Endometrium (tissue), 2 donors: ENCODE measurements at regions not wholly inside any gene's neighbourhood (a gene's known extent, or its start where the extent isn't known, plus 50 kb on each side); places are given as distances from the start of the nearest gene placed in this dataset.
"Not testable (repeated sequence)": the region's sequence is repeated elsewhere in the genome, so short reads cannot be mapped to it uniquely, and the experiment has no call there.

Experiments
- FAIRE-seq: peaks from 2 replicates; lab custom pipeline; 2012; peaks lifted over from hg19 to GRCh38; lab: Jason Lieb, UNC
- donor health status: control.
- donor health status: control.

DNA sequence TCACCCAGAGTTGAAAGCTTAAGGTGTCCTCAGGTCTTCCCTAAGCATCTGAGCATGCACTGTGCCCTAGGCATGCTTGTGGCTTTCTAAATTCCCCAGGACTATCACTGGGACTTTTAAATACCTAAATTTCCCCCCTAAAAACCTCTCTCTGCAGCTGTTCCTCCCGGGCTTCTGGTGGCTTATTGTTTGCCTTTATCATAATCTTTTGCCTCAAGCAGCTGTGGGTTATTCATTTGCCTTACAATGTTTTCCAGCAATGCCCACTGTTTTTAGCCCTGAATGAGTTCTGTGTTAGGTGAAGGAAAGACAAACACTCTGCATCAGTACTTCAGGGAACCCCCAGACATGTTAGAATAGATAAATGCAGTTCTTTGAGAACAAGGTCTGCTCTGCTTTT is 455.0 kb downstream of the ZIC3 start:
- FAIRE-seq, result no peak

DNA sequence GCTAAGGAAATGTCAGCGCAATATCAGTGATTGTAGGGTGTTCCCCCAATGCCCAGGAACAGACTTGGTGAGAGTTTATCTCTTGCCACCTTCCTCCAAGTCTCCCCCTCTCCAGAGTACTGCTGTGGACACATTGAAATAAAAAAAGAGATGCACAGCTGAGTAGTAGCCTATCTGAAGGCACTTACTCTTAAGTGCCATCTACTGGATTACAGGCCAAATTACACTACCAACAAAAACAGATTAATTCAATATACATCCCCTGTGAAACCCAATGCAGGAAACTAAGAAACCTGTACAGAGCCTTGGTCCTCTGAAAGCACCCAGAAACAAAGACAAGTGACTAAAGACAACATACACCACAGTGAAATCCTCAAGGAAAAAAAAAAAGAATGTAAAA is 460.3 kb downstream of the ZIC3 start:
- FAIRE-seq, result no peak

DNA sequence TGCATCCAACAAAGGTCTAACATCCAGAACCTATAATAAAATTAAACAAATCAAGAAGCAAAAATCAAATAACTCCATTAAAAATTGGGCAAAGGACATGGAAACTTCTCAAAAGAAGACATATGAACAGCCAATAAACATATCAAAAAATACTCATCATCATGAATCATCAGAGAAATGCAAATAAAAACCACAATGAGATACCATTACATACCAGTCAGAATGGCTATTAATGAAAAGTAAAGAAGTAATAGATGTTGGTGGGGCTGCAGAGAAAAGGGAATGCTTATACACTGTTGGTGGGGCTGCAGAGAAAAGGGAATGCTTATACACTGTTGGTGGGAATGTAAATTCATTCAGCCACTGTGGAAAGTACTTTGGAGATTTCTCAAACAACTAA is 465.8 kb downstream of the ZIC3 start:
- no peak for FAIRE-seq

GRCh38 chrX:138034136-138034535 is 468.2 kb downstream of the ZIC3 start:
- FAIRE-seq, result no peak

- FAIRE-seq, result no peak
These were observed 471.6 kb downstream of the ZIC3 start for GRCh38 chrX:138037548-138037947.

DNA sequence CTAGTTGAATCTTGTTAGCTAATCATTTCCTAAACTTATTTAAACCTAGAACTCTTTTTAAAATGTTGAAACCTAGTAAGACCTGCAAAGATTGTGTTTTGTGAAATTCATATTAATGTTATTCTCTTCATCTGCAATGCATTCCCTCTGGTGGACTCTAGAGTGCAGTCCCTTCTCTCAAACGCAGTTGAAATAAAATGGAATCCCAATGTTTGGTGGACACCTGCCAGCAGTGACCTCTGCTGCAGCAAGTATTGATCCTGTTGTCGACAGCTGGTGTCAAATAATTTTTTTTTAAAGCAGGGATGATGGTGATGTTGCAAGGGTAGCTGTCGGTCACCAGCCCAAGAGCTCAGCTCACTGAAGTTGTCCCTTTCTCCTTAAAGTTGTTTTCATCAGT is 492.0 kb downstream of the ZIC3 start:
- FAIRE-seq, result no peak

DNA sequence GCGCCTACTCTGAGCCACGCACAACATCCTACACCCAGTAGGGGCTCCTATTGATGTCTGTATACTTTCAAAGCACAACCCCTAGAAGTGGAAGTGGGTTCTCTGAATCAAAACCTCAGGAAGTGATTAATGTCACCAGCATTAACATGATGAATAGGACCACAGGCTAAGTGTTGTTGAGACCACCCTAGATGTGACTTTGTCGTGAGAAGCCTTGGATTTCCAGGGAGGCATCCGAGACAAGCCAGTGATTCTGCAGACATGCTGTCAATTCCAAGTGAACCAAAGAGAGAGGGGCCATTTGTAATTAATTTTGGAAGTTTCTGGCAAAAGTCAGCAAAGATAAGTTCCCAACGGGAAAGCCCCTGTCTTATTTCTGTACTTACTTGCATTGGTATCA is 493.0 kb downstream of the ZIC3 start:
- FAIRE-seq, result no peak

GRCh38 chrX:138067415-138067814 is 501.5 kb downstream of the ZIC3 start:
- no peak for FAIRE-seq

GRCh38 chrX:138073626-138074025 is 507.7 kb downstream of the ZIC3 start:
- no peak for FAIRE-seq

DNA sequence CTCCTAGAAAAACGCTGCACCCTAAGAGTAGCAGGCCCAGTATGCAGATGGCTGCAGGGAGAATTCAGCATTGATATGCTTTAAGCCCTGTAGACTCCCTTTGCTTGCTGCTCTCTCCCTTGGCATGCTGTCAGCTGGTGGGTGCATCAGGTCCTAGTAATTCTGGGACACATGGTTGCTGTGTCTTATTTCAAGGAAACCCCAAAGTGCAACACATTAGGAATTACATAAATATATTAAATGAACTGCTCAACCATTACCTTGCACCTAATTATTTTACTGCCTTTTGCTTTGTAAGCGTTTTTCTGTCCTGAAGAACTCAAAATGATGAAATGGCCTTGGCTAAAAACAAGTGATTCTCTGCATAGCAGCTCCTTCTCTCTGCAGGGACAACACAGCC is 516.3 kb downstream of the ZIC3 start:
- FAIRE-seq, result no peak

DNA sequence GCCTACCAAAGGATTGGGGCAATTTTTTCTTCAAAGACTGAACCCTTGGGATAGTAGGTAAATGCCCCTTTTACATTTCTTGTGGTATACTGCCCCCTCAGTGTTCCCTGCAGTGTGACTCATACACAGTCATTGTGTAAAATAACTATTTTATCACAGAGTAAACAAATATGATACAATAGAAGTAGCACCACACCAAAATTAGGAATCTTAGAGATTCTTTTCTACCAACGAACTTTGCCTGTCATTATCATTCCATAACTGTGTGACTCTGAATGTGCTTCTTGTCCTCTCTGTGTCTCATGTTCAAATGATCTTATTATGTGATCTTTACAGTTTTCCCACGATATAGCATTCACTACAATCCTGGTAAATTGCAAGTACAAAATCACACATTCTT is 517.0 kb downstream of the ZIC3 start:
- FAIRE-seq, result no peak

DNA sequence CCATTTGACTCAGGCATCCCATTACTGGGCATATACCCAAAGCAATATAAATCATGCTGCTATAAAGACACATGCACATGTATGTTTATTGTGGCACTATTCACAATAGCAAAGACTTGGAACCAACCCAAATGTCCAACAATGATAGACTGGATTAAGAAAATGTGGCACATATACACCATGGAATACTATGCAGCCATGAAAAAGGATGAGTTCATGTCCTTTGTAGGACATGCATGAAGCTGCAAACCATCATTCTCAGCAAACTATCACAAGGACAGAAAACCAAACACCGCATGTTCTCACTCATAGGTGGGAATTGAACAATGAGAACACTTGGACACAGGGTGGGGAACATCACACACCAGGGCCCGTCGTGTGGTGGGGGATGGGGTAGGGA is 545.0 kb downstream of the ZIC3 start:
- not testable (repeated sequence) for FAIRE-seq

DNA sequence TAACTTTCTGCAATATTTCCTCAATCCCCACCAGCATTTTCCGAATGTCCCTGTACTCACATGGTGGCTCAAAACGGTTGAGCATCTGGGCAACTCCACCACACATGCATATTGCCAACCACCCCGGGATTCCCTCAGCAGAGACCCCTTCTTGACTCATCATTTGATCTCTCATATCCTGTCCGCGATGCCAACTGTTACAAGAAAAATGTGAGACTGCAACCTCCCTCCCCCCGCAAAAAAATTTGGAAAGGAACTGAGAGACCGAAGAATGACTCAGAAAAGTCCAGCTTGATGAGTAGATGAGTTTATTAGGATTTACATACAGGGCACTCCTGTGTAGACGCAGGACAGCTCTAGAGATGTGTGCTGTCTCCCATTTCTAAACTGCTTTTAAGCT is 561.4 kb downstream of the ZIC3 start:
- FAIRE-seq, result no peak

- FAIRE-seq, result no peak
These were observed 562.2 kb downstream of the ZIC3 start for GRCh38 chrX:138128027-138128671.

DNA sequence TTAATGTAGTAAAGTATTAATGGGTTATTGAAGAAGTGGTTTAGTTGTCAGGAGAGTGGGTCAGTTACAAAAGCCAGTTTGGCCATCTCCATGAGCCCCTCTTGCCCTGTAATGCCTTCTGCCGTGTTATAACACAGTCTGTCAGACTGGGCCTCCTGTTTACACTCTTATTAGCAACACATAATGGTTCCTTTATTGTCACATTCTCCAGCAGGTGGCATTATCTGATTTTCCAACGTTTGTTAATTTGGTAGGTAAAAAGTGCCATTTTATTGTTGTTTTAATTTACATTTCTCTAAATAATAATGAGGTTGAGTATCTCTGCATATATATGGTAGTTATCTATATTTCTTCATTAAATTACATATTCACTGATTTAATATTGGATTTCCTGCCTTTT is 560.8 kb downstream of the FGF13 start:
- no peak for FAIRE-seq

GRCh38 chrX:138157850-138158249 is 553.7 kb downstream of the FGF13 start:
- FAIRE-seq, result no peak

- FAIRE-seq, result no peak
These were observed 519.5 kb downstream of the FGF13 start for GRCh38 chrX:138191998-138192397.

GRCh38 chrX:138229718-138230117 is 481.8 kb downstream of the FGF13 start:
- no peak for FAIRE-seq

GRCh38 chrX:138240266-138240665 is 471.3 kb downstream of the FGF13 start:
- no peak for FAIRE-seq

DNA sequence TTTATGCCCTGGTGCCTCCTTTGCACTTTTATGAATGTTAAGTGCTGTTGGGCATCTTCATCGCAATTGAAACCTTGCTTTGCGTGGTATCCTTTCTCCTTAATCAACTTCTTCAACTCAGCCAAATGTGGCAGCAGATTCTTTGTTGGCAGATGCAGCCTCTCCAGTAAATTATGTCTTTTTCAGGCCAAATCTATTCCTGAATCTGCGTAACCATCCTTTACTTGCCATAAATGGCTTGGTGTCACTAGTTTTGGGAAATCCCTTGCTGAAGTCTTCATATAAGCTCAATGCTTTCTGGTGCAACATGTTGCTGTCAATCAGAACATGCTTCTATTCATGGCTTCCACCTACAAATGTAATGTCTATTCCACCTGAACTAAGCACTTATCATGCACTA is 457.5 kb downstream of the FGF13 start:
- FAIRE-seq, result no peak

DNA sequence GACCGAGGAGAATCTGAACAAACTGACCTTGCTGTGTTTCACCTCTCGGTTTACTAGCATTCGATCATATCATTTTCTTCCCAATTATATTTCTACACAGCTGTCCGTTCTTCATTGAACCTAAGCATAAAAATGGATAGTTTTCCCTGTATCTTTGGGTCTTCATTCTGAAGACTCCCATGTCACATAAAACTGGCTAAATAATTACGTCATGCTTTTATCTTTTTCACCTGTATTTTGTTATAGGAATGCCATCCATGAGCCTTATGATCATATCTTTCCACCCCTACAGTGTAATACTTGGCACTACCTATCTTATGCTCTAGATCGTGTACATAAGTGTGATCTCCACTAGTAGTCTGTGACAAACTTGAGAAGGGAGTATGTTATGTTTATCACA is 456.1 kb downstream of the FGF13 start:
- FAIRE-seq, result no peak

- not testable (repeated sequence) for FAIRE-seq
These were observed 447.4 kb downstream of the FGF13 start for GRCh38 chrX:138264095-138264494.

DNA sequence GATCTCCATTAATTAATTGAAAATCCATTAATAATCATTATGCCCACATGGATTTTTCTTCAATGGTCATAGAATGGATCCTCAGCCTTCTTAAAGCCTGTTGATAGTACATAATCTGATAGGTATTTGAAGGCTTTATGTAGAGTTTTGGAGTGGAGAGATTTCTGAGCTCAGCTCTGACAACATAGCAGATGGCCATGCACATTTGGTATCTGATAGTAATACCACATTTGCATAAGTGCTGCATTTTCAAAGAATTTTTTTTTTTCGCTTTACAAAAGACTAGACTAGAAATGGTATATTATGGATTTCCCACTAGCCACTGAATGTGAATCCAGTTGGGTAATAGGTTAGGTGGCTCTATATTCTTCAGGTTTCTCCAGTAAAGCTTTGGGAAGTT is 440.6 kb downstream of the FGF13 start:
- FAIRE-seq, result no peak

DNA sequence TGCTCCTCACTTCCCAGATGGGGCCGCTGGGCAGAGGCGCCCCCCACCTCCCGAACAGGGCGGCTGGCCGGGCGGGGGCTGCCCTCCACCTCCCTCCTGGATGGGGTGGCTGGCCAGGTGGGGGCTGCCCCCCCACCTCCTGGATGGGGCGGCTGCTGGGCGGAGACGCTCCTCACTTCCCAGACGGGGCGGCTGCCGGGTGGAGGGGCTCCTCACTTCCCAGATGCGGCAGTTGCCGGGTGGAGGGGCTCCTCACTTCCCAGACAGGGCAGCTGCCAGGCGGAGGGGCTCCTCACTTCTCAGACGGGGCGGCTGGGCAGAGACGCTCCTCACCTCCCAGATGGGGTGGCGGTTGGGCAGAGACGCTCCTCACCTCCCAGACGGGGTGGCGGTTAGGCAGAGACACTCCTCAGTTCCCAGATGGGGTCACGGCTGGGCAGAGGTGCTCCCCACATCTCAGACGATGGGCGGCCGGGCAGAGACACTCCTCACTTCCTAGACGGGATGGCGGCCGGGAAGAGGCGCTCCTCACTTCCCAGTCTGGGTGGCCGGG is 428.8 kb downstream of the FGF13 start:
- FAIRE-seq, result not testable (repeated sequence)
